ENCODE measurements at regions not wholly inside any gene's neighbourhood (a gene's known extent, or its start where the extent isn't known, plus 50 kb on each side); places are given as distances from the start of the nearest gene placed in this dataset.

DNA sequence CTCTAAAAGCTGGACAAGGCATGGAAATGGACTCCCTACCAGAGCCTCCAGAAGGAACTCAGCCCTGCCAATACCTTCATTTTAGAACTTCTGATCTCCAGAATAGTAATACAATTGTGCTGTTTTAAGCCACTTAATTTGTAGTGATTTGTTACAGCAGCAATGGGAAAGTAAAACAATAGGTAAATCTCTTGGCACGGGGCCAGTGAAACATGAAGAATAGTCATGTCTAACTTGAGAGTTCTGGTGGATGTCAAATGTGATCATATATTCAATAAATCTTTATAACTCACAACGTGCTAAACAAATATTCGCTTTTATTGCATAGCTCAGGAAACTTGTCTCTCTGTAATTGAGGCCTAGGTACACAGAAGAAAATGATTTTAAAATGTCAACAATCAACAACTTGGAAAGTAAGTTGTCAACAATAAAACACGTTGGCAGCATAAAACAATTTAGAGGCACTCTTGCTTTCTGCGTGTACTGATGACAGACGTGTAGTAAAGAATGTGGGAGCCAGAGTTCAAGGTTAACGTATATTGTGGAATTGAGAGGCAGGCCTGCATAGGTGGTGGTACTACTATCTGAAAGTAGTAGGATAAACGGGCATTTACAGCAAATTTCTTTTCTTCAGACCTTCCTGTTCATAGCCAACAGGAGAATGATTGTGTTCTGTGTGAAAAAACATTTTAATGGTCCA lies 140.5 kb upstream of the OPRM1 start:
- no peak for DNase-seq

DNA sequence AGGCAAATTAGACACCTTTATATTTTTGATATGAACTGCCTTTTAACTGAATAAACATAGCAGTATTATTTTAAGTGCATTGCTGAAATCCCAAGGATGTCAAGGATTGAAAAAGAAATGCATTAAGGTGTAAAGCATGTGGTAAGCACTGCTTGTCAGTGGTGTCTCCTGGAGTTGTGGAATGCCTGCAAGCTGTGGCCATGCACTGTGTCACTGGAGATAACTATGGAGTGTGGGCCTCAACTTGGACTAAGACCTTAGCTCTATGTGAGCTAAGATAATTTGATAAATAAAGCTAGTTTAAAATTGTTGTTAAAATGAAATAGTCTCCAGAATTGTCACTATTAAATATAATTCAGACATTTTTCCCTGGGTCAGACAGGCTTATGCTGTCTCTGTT lies 156.6 kb upstream of the OPRM1 start:
- Histone ChIP-seq H3K36me3 (replicated peaks in 1 of 2; ENCODE audit: control extremely low read depth in 1 of 2, control insufficient read depth in 1 of 2, extremely low read depth in 1 of 2, insufficient read depth in 2 of 2, low read length in 1 of 2) (no peaks in the 10 kb centered on the region), H3K4me1 (ENCODE audit: control insufficient read depth in 2 of 2, insufficient read depth in 2 of 2, low read length in 2 of 2) (no peaks in the 10 kb centered on the region), H3K27ac (ENCODE audit: low read length in 2 of 2) (no peak overlapping the region), H3K4me3 (ENCODE audit: control extremely low read depth in 1 of 5, extremely low read depth in 1 of 5, insufficient read depth in 1 of 5, low read depth in 2 of 5, low read length in 4 of 5) (no peak overlapping the region), H3K9me3 (ENCODE audit: control extremely low read depth in 1 of 3, control insufficient read depth in 2 of 3, insufficient read depth in 1 of 3, low read length in 2 of 3) (peaks cover 0 to 5% (median 0%) of the 10 kb centered on the region in 3 donors), H3K9ac (ENCODE audit: low read length) (no peak overlapping the region), H2AFZ (ENCODE audit: insufficient read depth, low read depth, low read length, poor library complexity, severe bottlenecking) (no peak overlapping the region), H3K27me3 (replicated peaks in 1 of 4; ENCODE audit: control extremely low read depth in 1 of 4, control insufficient read depth in 3 of 4, insufficient read depth in 4 of 4, low read length in 3 of 4) (no peaks in the 10 kb centered on the region), H3K4me2 (replicated peaks; ENCODE audit: low read depth, low read length, poor library complexity, severe bottlenecking) (no peak overlapping the region), H3K79me2 (ENCODE audit: control insufficient read depth, insufficient read depth, low read length) (no peaks in the 10 kb centered on the region), H4K20me1 (ENCODE audit: control insufficient read depth, insufficient read depth, low read length, poor library complexity, severe bottlenecking) (no peaks in the 10 kb centered on the region)
- CTCF ChIA-PET: no interaction called here
- Mint-ChIP-seq H3K9me3 (ENCODE audit: insufficient read depth) (no peaks in the 10 kb centered on the region), H3K4me3 (no peak overlapping the region), H3K27ac (no peak overlapping the region), H3K27me3 (no peaks in the 10 kb centered on the region), H3K4me1 (no peaks in the 10 kb centered on the region)
- ATAC-seq (ENCODE audit: low read depth) (no peak), DNase-seq (no peak)
- intact Hi-C loops (cut with micrococcal nuclease): no loop called here
- POLR2A ChIA-PET: no interaction called here
- TF ChIP-seq, protein P1, sequence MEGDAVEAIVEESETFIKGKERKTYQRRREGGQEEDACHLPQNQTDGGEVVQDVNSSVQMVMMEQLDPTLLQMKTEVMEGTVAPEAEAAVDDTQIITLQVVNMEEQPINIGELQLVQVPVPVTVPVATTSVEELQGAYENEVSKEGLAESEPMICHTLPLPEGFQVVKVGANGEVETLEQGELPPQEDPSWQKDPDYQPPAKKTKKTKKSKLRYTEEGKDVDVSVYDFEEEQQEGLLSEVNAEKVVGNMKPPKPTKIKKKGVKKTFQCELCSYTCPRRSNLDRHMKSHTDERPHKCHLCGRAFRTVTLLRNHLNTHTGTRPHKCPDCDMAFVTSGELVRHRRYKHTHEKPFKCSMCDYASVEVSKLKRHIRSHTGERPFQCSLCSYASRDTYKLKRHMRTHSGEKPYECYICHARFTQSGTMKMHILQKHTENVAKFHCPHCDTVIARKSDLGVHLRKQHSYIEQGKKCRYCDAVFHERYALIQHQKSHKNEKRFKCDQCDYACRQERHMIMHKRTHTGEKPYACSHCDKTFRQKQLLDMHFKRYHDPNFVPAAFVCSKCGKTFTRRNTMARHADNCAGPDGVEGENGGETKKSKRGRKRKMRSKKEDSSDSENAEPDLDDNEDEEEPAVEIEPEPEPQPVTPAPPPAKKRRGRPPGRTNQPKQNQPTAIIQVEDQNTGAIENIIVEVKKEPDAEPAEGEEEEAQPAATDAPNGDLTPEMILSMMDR (IDR thresholded peaks at IDR 0.05): no peak
- no peak for TF ChIP-seq EZH2 (IDR thresholded peaks at IDR 0.05; ENCODE audit: borderline replicate concordance, insufficient read depth, low read depth, low read length, poor library complexity, severe bottlenecking)

More for the DNA sequence above, 140.5 kb upstream of the OPRM1 start:
- no peaks in the 10 kb centered on the region for H3K4me1 ChIP-seq (ENCODE audit: control insufficient read depth in 2 of 2, insufficient read depth in 2 of 2, low read length in 2 of 2)
- H3K27ac ChIP-seq (ENCODE audit: low read length in 2 of 2): no peak overlapping the region
- no peaks in the 10 kb centered on the region for H3K27me3 ChIP-seq (replicated peaks in 1 of 4; ENCODE audit: control extremely low read depth in 1 of 4, control insufficient read depth in 3 of 4, insufficient read depth in 4 of 4, low read length in 3 of 4)
- no peak overlapping the region for H3K4me3 Mint-ChIP-seq
- no peak overlapping the region for H3K27ac Mint-ChIP-seq
- ChIA-PET CTCF (no interaction called here), POLR2A (no interaction called here)
- no peak for TF ChIP-seq EZH2 (IDR thresholded peaks at IDR 0.05; ENCODE audit: borderline replicate concordance, insufficient read depth, low read depth, low read length, poor library complexity, severe bottlenecking)
- TF ChIP-seq, protein P1 (IDR thresholded peaks at IDR 0.05): no peak
- 100% methylated on average over 3 of the region's 8 CpGs for WGBS (ENCODE audit: insufficient coverage)
- ATAC-seq (ENCODE audit: low read depth): no peak
- intact Hi-C loops (cut with micrococcal nuclease): no loop called here
- H3K27me3 Mint-ChIP-seq: no peaks in the 10 kb centered on the region
- H3K4me1 Mint-ChIP-seq: no peaks in the 10 kb centered on the region
- no peaks in the 10 kb centered on the region for H3K9me3 Mint-ChIP-seq (ENCODE audit: insufficient read depth)
- no peaks in the 10 kb centered on the region for H3K79me2 ChIP-seq (ENCODE audit: control insufficient read depth, insufficient read depth, low read length)
- no peaks in the 10 kb centered on the region for H3K36me3 ChIP-seq (replicated peaks in 1 of 2; ENCODE audit: control extremely low read depth in 1 of 2, control insufficient read depth in 1 of 2, extremely low read depth in 1 of 2, insufficient read depth in 2 of 2, low read length in 1 of 2)
- no peak overlapping the region for H3K9ac ChIP-seq (ENCODE audit: low read length)
- no peak overlapping the region for H3K4me3 ChIP-seq (ENCODE audit: control extremely low read depth in 1 of 5, extremely low read depth in 1 of 5, insufficient read depth in 1 of 5, low read depth in 2 of 5, low read length in 4 of 5)
- no peak overlapping the region for H2AFZ ChIP-seq (ENCODE audit: insufficient read depth, low read depth, low read length, poor library complexity, severe bottlenecking)
- peaks cover 0 to 11% (median 0%) of the 10 kb centered on the region in 3 donors for H3K9me3 ChIP-seq (ENCODE audit: control extremely low read depth in 1 of 3, control insufficient read depth in 2 of 3, insufficient read depth in 1 of 3, low read length in 2 of 3)
- H4K20me1 ChIP-seq (ENCODE audit: control insufficient read depth, insufficient read depth, low read length, poor library complexity, severe bottlenecking): no peaks in the 10 kb centered on the region
- H3K4me2 ChIP-seq (replicated peaks; ENCODE audit: low read depth, low read length, poor library complexity, severe bottlenecking): no peak overlapping the region
